Loucy (cell line): ENCODE measurements at regions not wholly inside any gene's neighbourhood (a gene's known extent, or its start where the extent isn't known, plus 50 kb on each side); places are given as distances from the start of the nearest gene placed in this dataset.

Source experiments
- CTCF ChIP-seq: fragments of 200-600 bp; sonication (generic); conservative IDR thresholded peaks from 2 replicates; pipeline ENCODE4 v1.5.1; 2014; ENCODE audit warnings: mild to moderate bottlenecking, antibody characterized with exemption, low read length
- EZH2phosphoT487 ChIP-seq: fragments of 200-600 bp; IDR thresholded peaks from 2 replicates; pipeline ENCODE4 v1.6.1; 2018; ENCODE audit warnings: antibody characterized with exemption, mild to moderate bottlenecking, moderate library complexity, borderline replicate concordance

- no peak for TF ChIP-seq CTCF
- TF ChIP-seq EZH2phosphoT487: no peak
Observed at GRCh38 chr20:37596890-37597536, 69.3 kb upstream of the BLCAP start.
